ENCODE measurements at regions not wholly inside any gene's neighbourhood (a gene's known extent, or its start where the extent isn't known, plus 50 kb on each side); places are given as distances from the start of the nearest gene placed in this dataset.

GRCh38 chr18:78902795-78903435 is 76.7 kb upstream of the SALL3 start:
- no peak for DNase-seq (ENCODE audit: unreplicated experiment)
- Mint-ChIP-seq H3K27ac (ENCODE audit: low read depth, unreplicated experiment) (no peak overlapping the region), H3K4me3 (ENCODE audit: unreplicated experiment) (no peak overlapping the region), H3K36me3 (ENCODE audit: insufficient read depth, unreplicated experiment) (peaks cover 6% of the 10 kb centered on the region), H3K27me3 (ENCODE audit: insufficient read depth, unreplicated experiment) (no peaks in the 10 kb centered on the region), H3K4me1 (ENCODE audit: insufficient read depth, unreplicated experiment) (no peaks in the 10 kb centered on the region), H3K9me3 (ENCODE audit: unreplicated experiment) (peaks cover 12% of the 10 kb centered on the region)
- intact Hi-C loops (cut with micrococcal nuclease), result no loop called here
- BruUV-seq (replicated peaks), result no TSS peak
- CTCF ChIA-PET, result no interaction called here
- POLR2A ChIA-PET, result interaction anchor here (0.6 to 0.8 kb wide), 2 partner anchors 162 to 692 kb away, joined by 3 to 4 read pairs; no protein-coding TSS in a partner anchor
- TF ChIP-seq CTCF (IDR thresholded peaks at IDR 0.05; ENCODE audit: unreplicated experiment), result no peak

- H3K4me1 Mint-ChIP-seq (ENCODE audit: insufficient read depth, unreplicated experiment), result no peaks in the 10 kb centered on the region
- ChIA-PET POLR2A (interaction anchor here (0.6 to 0.8 kb wide), 2 partner anchors 161 to 693 kb away, joined by 3 to 4 read pairs; no protein-coding TSS in a partner anchor), CTCF (interaction anchor here (0.6 kb wide), 1 partner anchor 712 kb away, joined by 5 read pairs; no protein-coding TSS in a partner anchor)
- intact Hi-C loops (cut with micrococcal nuclease), result no loop called here
- no peak for DNase-seq (ENCODE audit: unreplicated experiment)
- peaks cover 6% of the 10 kb centered on the region for H3K36me3 Mint-ChIP-seq (ENCODE audit: insufficient read depth, unreplicated experiment)
- no peak overlapping the region for H3K4me3 Mint-ChIP-seq (ENCODE audit: unreplicated experiment)
- H3K27ac Mint-ChIP-seq (ENCODE audit: low read depth, unreplicated experiment), result no peak overlapping the region
- H3K27me3 Mint-ChIP-seq (ENCODE audit: insufficient read depth, unreplicated experiment), result no peaks in the 10 kb centered on the region
- H3K9me3 Mint-ChIP-seq (ENCODE audit: unreplicated experiment), result peaks cover 19% of the 10 kb centered on the region
- no peak for TF ChIP-seq CTCF (IDR thresholded peaks at IDR 0.05; ENCODE audit: unreplicated experiment)
- no TSS peak for BruUV-seq (replicated peaks)
Observed at GRCh38 chr18:78903436-78904178, 76.0 kb upstream of the SALL3 start.

GRCh38 chr18:78904179-78904531 is 75.5 kb upstream of the SALL3 start:
- peaks cover 19% of the 10 kb centered on the region for H3K9me3 Mint-ChIP-seq (ENCODE audit: unreplicated experiment)
- no peak for TF ChIP-seq CTCF (IDR thresholded peaks at IDR 0.05; ENCODE audit: unreplicated experiment)
- ChIA-PET CTCF (interaction anchor here (0.6 kb wide), 1 partner anchor 712 kb away, joined by 5 read pairs; no protein-coding TSS in a partner anchor), POLR2A (no interaction called here)
- H3K27me3 Mint-ChIP-seq (ENCODE audit: insufficient read depth, unreplicated experiment), result no peaks in the 10 kb centered on the region
- no peak for DNase-seq (ENCODE audit: unreplicated experiment)
- no peak overlapping the region for H3K4me3 Mint-ChIP-seq (ENCODE audit: unreplicated experiment)
- H3K4me1 Mint-ChIP-seq (ENCODE audit: insufficient read depth, unreplicated experiment), result no peaks in the 10 kb centered on the region
- no peak overlapping the region for H3K27ac Mint-ChIP-seq (ENCODE audit: low read depth, unreplicated experiment)
- H3K36me3 Mint-ChIP-seq (ENCODE audit: insufficient read depth, unreplicated experiment), result peaks cover 6% of the 10 kb centered on the region
- intact Hi-C loops (cut with micrococcal nuclease), result no loop called here
- BruUV-seq (replicated peaks), result no TSS peak

GRCh38 chr18:78905334-78905733 is 74.3 kb upstream of the SALL3 start:
- CTCF ChIA-PET, result no interaction called here
- no peaks in the 10 kb centered on the region for H3K27me3 Mint-ChIP-seq (ENCODE audit: insufficient read depth, unreplicated experiment)
- H3K27ac Mint-ChIP-seq (ENCODE audit: low read depth, unreplicated experiment), result no peak overlapping the region
- no peaks in the 10 kb centered on the region for H3K4me1 Mint-ChIP-seq (ENCODE audit: insufficient read depth, unreplicated experiment)
- BruUV-seq (replicated peaks), result no TSS peak
- peaks cover 19% of the 10 kb centered on the region for H3K9me3 Mint-ChIP-seq (ENCODE audit: unreplicated experiment)
- no peak overlapping the region for H3K4me3 Mint-ChIP-seq (ENCODE audit: unreplicated experiment)
- intact Hi-C loops (cut with micrococcal nuclease), result no loop called here
- DNase-seq (ENCODE audit: unreplicated experiment), result no peak
- H3K36me3 Mint-ChIP-seq (ENCODE audit: insufficient read depth, unreplicated experiment), result peaks cover 6% of the 10 kb centered on the region
- POLR2A ChIA-PET, result interaction anchor here (0.7 kb wide), 1 partner anchor 1196 kb away, joined by 4 read pairs; no protein-coding TSS in a partner anchor
- TF ChIP-seq CTCF (IDR thresholded peaks at IDR 0.05; ENCODE audit: unreplicated experiment), result no peak

Data from MCF 10A (cell line).